ENCODE measurements at regions not wholly inside any gene's neighbourhood (a gene's known extent, or its start where the extent isn't known, plus 50 kb on each side); places are given as distances from the start of the nearest gene placed in this dataset.
A peak's percentile ranks its signal among the peaks of the same experiment; 100 is the strongest.

- Histone ChIP-seq H3K27me3 (ENCODE audit: control insufficient read depth in 2 of 2, insufficient read depth in 2 of 2, low read length in 2 of 2) (peaks cover 6 to 30% of the 10 kb centered on the region in 2 experiments; a peak in 4 of 5 replicates), H3K79me2 (ENCODE audit: control insufficient read depth, insufficient read depth, low read length) (no peaks in the 10 kb centered on the region), H2AFZ (ENCODE audit: low read depth, low read length) (no peak overlapping the region), H3K4me2 (ENCODE audit: insufficient read depth, low read length) (no peak overlapping the region), H3K9ac (ENCODE audit: insufficient read depth in 1 of 2, low read depth in 2 of 2, low read length in 2 of 2) (no peak overlapping the region), H4K20me1 (replicated peaks; ENCODE audit: control insufficient read depth, insufficient read depth, low read length) (no peaks in the 10 kb centered on the region), H3K4me1 (replicated peaks in 1 of 2; ENCODE audit: control insufficient read depth in 2 of 2, insufficient read depth in 2 of 2, low read length in 2 of 2) (peaks cover 0 to 3% of the 10 kb centered on the region in 2 experiments; a peak in 1 of 5 replicates), H3K36me3 (ENCODE audit: control insufficient read depth, insufficient read depth, low read length) (no peaks in the 10 kb centered on the region), H3K27ac (ENCODE audit: extremely low read depth, low read depth, low read length) (no peak overlapping the region), H3K9me1 (ENCODE audit: control insufficient read depth, insufficient read depth, low read length) (no peaks in the 10 kb centered on the region), H3K9me3 (replicated peaks; ENCODE audit: control insufficient read depth, insufficient read depth, low read depth, low read length) (no peaks in the 10 kb centered on the region), H3K4me3 (no peak overlapping the region)
- intact Hi-C loops (cut with micrococcal nuclease) = no loop called here
- in situ Hi-C loops (cut with MboI) = loop anchor here (25.0 kb wide), 1 partner anchor 326 kb away; the partner anchor contains the start of gene RNF38
- no peak; the same call in 2 of the 3 replicates for ATAC-seq
- WGBS (ENCODE audit: insufficient coverage, low coverage, missing lambda C conversion rate) = 2% methylated on average over 11 of the region's 11 CpGs
- TF ChIP-seq E2F5 (CRISPR knock-in tag; IDR thresholded peaks at IDR 0.05) (no peak), NFIC (IDR thresholded peaks at IDR 0.05) (0 out of 2 replicates have a peak, but pooled peaks have one; percentile 5), FOSL1 (tag; conservative IDR thresholded peaks at IDR 0.05) (0 out of 2 replicates have a peak, but pooled peaks have one; percentile 15)
- CTCF ChIA-PET (ENCODE audit: low intra/inter-chr PET ratio) = no interaction called here
- no peak for FAIRE-seq
- no peak for DNase-seq (ENCODE audit: extremely low read depth in 1 of 4, low spot score in 3 of 4)
- POLR2A ChIA-PET = no interaction called here
- BruUV-seq (replicated peaks) = no TSS peak
Measured at GRCh38 chr9:36738318-36738976, 165.8 kb downstream of the MELK start.

Data from K562 (cell line).